ENCODE measurements at regions not wholly inside any gene's neighbourhood (a gene's known extent, or its start where the extent isn't known, plus 50 kb on each side); places are given as distances from the start of the nearest gene placed in this dataset.

GRCh38 chr4:184907810-184908209 is 82.0 kb upstream of the ACSL1 start:
- intact Hi-C loops (cut with micrococcal nuclease) = loop anchor here (1.0 to 10.0 kb wide), 2 partner anchors 83 to 163 kb away; partner anchors contain the start of gene ACSL1
- ATAC-seq = no peak
- TF ChIP-seq ETS1 (conservative IDR thresholded peaks at IDR 0.05; ENCODE audit: control insufficient read depth, low read depth, low read length) (no peak), ZNF140 (CRISPR knock-in tag; IDR thresholded peaks at IDR 0.05) (no peak), TBL1XR1 (IDR thresholded peaks at IDR 0.05; ENCODE audit: low read length in 2 of 2) (no peak), ILF3 (IDR thresholded peaks at IDR 0.05; ENCODE audit: borderline replicate concordance) (no peak), GABPB2 (CRISPR knock-in tag; conservative IDR thresholded peaks at IDR 0.05) (no peak), CLOCK (CRISPR knock-in tag; IDR thresholded peaks at IDR 0.05; ENCODE audit: borderline replicate concordance) (no peak), SIN3A (IDR thresholded peaks at IDR 0.05; ENCODE audit: borderline replicate concordance in 2 of 2, control insufficient read depth in 1 of 2, low read depth in 2 of 2, low read length in 2 of 2) (no peak), SREBF2 (CRISPR knock-in tag; IDR thresholded peaks at IDR 0.05) (no peak), CEBPB (tag; IDR thresholded peaks at IDR 0.05) (no peak), KDM2B (CRISPR knock-in tag; IDR thresholded peaks at IDR 0.05) (no peak), ZNF512 (tag; IDR thresholded peaks at IDR 0.05) (no peak), NUFIP1 (IDR thresholded peaks at IDR 0.05; ENCODE audit: partially characterized antibody) (no peak), ZNF780A (CRISPR knock-in tag; IDR thresholded peaks at IDR 0.05) (no peak), GTF2B (IDR thresholded peaks at IDR 0.05; ENCODE audit: extremely low read depth, insufficient read length) (no peak), MYBL2 (IDR thresholded peaks at IDR 0.05; ENCODE audit: low read depth) (no peak), MYBL2 (CRISPR knock-in tag; IDR thresholded peaks at IDR 0.05; ENCODE audit: borderline replicate concordance) (no peak)

More at GRCh38 chr4:184907810-184908209, 82.0 kb upstream of the ACSL1 start:
- Histone ChIP-seq H3K9me3 (replicated peaks; ENCODE audit: control insufficient read depth, insufficient read depth, low read depth, low read length) (peaks cover 4% of the 10 kb centered on the region; the same call in 1 of the 2 replicates), H3K4me3 (no peak overlapping the region), H3K27ac (ENCODE audit: extremely low read depth, low read depth, low read length) (no peak overlapping the region), H2AFZ (ENCODE audit: low read depth, low read length) (no peak overlapping the region), H3K4me1 (replicated peaks in 1 of 2; ENCODE audit: control insufficient read depth in 2 of 2, insufficient read depth in 2 of 2, low read length in 2 of 2) (no peaks in the 10 kb centered on the region), H3K4me2 (ENCODE audit: insufficient read depth, low read length) (no peak overlapping the region), H3K9ac (ENCODE audit: insufficient read depth in 1 of 2, low read depth in 2 of 2, low read length in 2 of 2) (no peak overlapping the region), H3K9me1 (ENCODE audit: control insufficient read depth, insufficient read depth, low read length) (no peaks in the 10 kb centered on the region), H3K27me3 (ENCODE audit: control insufficient read depth in 2 of 2, insufficient read depth in 2 of 2, low read length in 2 of 2) (peaks cover 3 to 17% of the 10 kb centered on the region in 2 experiments), H3K36me3 (ENCODE audit: control insufficient read depth, insufficient read depth, low read length) (no peaks in the 10 kb centered on the region), H3K79me2 (ENCODE audit: control insufficient read depth, insufficient read depth, low read length) (no peaks in the 10 kb centered on the region), H4K20me1 (replicated peaks; ENCODE audit: control insufficient read depth, insufficient read depth, low read length) (no peaks in the 10 kb centered on the region)
- no peak for FAIRE-seq
- no TSS peak for BruUV-seq (replicated peaks)
- in situ Hi-C loops (cut with MboI) = no loop called here
- ChIA-PET POLR2A (no interaction called here), CTCF (ENCODE audit: low intra/inter-chr PET ratio) (no interaction called here)
- no peak for DNase-seq (ENCODE audit: extremely low read depth in 1 of 4, low spot score in 3 of 4)

Data from K562 (cell line).